CD4-positive, alpha-beta memory T cell (primary cell): ENCODE measurements at regions not wholly inside any gene's neighbourhood (a gene's known extent, or its start where the extent isn't known, plus 50 kb on each side); places are given as distances from the start of the nearest gene placed in this dataset.
A peak's percentile ranks its signal among the peaks of the same experiment; 100 is the strongest.
"Not testable (repeated sequence)": the region's sequence is repeated elsewhere in the genome, so short reads cannot be mapped to it uniquely, and the experiment has no call there.

Experiments
- CTCF ChIA-PET: fragments of 350-600 bp; sonication (Branson Sonifier 250); formaldehyde crosslinking; loops from one replicate; lab custom pipeline; 2021; ENCODE audit warnings: inconsistent platforms; ENCODE audit not compliant: partially characterized antibody; lab: Charles Lee
- POLR2A ChIA-PET: fragments of 350-600 bp; sonication (Branson Sonifier 250); formaldehyde crosslinking; loops from one replicate; lab custom pipeline; 2021; ENCODE audit not compliant: partially characterized antibody; lab: Charles Lee
- DNase-seq, 5 donors: peaks; one replicate each; pipeline versions ENCODE4 v3.0.0 to v3.0.0-alpha.2; 2020 to 2022; ENCODE audit warnings: mixed read lengths in 1 of 5
- H3K27ac ChIP-seq: one replicate; pipeline ENCODE4 v1.7.0; 2013; ENCODE audit warnings: low read depth, low read length
- H3K27me3 ChIP-seq: 2 replicates; pipeline ENCODE4 v1.7.0; 2013; ENCODE audit warnings: mild to moderate bottlenecking, low read length, moderate library complexity; ENCODE audit not compliant: insufficient read depth
- H3K36me3 ChIP-seq: 2 replicates; pipeline ENCODE4 v1.7.0; 2013; ENCODE audit warnings: mild to moderate bottlenecking, low read length, moderate library complexity; ENCODE audit not compliant: insufficient read depth
- H3K4me1 ChIP-seq: 2 replicates; pipeline ENCODE4 v1.7.0; 2013; ENCODE audit warnings: mild to moderate bottlenecking, low read length, moderate library complexity; ENCODE audit not compliant: insufficient read depth
- H3K4me3 ChIP-seq, 2 donors: one replicate each; pipeline ENCODE4 v1.7.0; 2013; ENCODE audit warnings: low read length in 2 of 2, mild to moderate bottlenecking in 1 of 2
- H3K9me3 ChIP-seq, 2 donors: one replicate each; pipeline ENCODE4 v1.7.0; 2013; ENCODE audit warnings: low read length in 2 of 2, control low read depth in 1 of 2; ENCODE audit not compliant: control insufficient read depth in 1 of 2
- H3K27ac Mint-ChIP-seq, 7 donors: one replicate each; pipeline ENCODE4 v1.8.0; 2020 to 2021; ENCODE audit warnings: mixed read lengths in 7 of 7, mild to moderate bottlenecking in 6 of 7, inconsistent platforms in 3 of 7, moderate library complexity in 3 of 7
- H3K27me3 Mint-ChIP-seq, 2 donors: one replicate each; pipeline ENCODE4 v1.8.0; 2020 to 2021; ENCODE audit warnings: mixed read lengths in 2 of 2
- H3K36me3 Mint-ChIP-seq, 2 donors: one replicate each; pipeline ENCODE4 v1.8.0; 2020 to 2021; ENCODE audit warnings: mixed read lengths in 2 of 2, inconsistent platforms in 1 of 2, mild to moderate bottlenecking in 1 of 2
- H3K4me1 Mint-ChIP-seq, 4 donors: one replicate each; pipeline ENCODE4 v1.8.0; 2020 to 2021; ENCODE audit warnings: mixed read lengths in 4 of 4, mild to moderate bottlenecking in 1 of 4
- H3K4me3 Mint-ChIP-seq, 8 donors: one replicate each; pipeline ENCODE4 v1.8.0; 2020 to 2021; ENCODE audit warnings: mixed read lengths in 8 of 8, mild to moderate bottlenecking in 7 of 8, moderate library complexity in 6 of 8, inconsistent platforms in 3 of 8
- H3K9me3 Mint-ChIP-seq, 8 donors: one replicate each; pipeline ENCODE4 v1.8.0; 2020 to 2021; ENCODE audit warnings: mixed read lengths in 8 of 8, mild to moderate bottlenecking in 5 of 8, inconsistent platforms in 3 of 8, moderate library complexity in 1 of 8
- intact Hi-C: fragments of 100-400 bp; cut with micrococcal nuclease; formaldehyde crosslinking; loops from one replicate; pipeline ENCODE4 v1.15.1; 2023

GRCh38 chr22:49347376-49347775 lies 480.3 kb downstream of the BRD1 start:
- Histone ChIP-seq H3K27ac (no peak overlapping the region), H3K36me3 (no peaks in the 10 kb centered on the region), H3K4me3 (no peak overlapping the region), H3K27me3 (no peaks in the 10 kb centered on the region), H3K9me3 (no peaks in the 10 kb centered on the region), H3K4me1 (no peaks in the 10 kb centered on the region)
- ChIA-PET CTCF (no interaction called here), POLR2A (no interaction called here)
- Mint-ChIP-seq H3K36me3 (no peaks in the 10 kb centered on the region), H3K27ac (no peak overlapping the region), H3K4me1 (no peaks in the 10 kb centered on the region), H3K4me3 (no peak overlapping the region), H3K27me3 (peaks cover 4 to 24% of the 10 kb centered on the region in 2 donors), H3K9me3 (no peaks in the 10 kb centered on the region)
- intact Hi-C loops = no loop called here
- no peak for DNase-seq

DNA sequence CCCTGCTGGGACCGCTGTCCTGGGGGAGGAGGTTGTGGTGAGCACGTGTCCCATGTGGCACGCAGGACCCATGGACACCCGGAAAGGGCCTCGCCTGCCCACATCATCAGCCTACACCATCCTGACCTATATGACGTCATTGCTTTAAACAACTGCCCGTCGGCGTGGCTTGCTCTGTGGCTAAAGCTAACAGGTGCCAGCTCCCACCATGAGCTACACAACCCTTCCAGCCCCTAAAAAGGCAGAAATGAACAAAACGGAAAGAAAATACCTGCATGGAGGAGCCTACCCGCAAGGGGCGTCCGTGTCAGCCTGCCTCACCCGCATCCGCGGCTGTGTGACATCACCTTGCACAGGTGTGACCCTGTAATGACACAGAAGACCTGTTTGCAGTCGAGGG lies 481.8 kb downstream of the BRD1 start:
- Mint-ChIP-seq H3K4me1 (no peaks in the 10 kb centered on the region), H3K9me3 (no peaks in the 10 kb centered on the region), H3K27me3 (peaks cover 8 to 30% of the 10 kb centered on the region in 2 donors), H3K27ac (no peak overlapping the region), H3K4me3 (no peak overlapping the region), H3K36me3 (no peaks in the 10 kb centered on the region)
- Histone ChIP-seq H3K27ac (no peak overlapping the region), H3K4me3 (no peak overlapping the region), H3K4me1 (no peaks in the 10 kb centered on the region), H3K27me3 (no peaks in the 10 kb centered on the region), H3K36me3 (no peaks in the 10 kb centered on the region), H3K9me3 (no peaks in the 10 kb centered on the region)
- intact Hi-C loops = no loop called here
- DNase-seq = no peak
- CTCF ChIA-PET = no interaction called here
- POLR2A ChIA-PET = no interaction called here

GRCh38 chr22:49344656-49345055 lies 483.0 kb downstream of the BRD1 start:
- Mint-ChIP-seq H3K4me1 (no peaks in the 10 kb centered on the region), H3K27ac (no peak overlapping the region), H3K27me3 (peaks cover 9 to 27% of the 10 kb centered on the region in 2 donors), H3K9me3 (no peaks in the 10 kb centered on the region), H3K4me3 (no peak overlapping the region), H3K36me3 (no peaks in the 10 kb centered on the region)
- H3K4me3 ChIP-seq = no peak overlapping the region
- H3K4me1 ChIP-seq = no peaks in the 10 kb centered on the region
- H3K27ac ChIP-seq = no peak overlapping the region
- POLR2A ChIA-PET = no interaction called here
- no peaks in the 10 kb centered on the region for H3K9me3 ChIP-seq
- H3K27me3 ChIP-seq = no peaks in the 10 kb centered on the region
- CTCF ChIA-PET = no interaction called here
- no peak for DNase-seq
- intact Hi-C loops = no loop called here
- no peaks in the 10 kb centered on the region for H3K36me3 ChIP-seq

GRCh38 chr22:49344161-49344560 lies 483.5 kb downstream of the BRD1 start:
- ChIA-PET POLR2A (no interaction called here), CTCF (no interaction called here)
- Histone ChIP-seq H3K9me3 (no peaks in the 10 kb centered on the region), H3K27ac (no peak overlapping the region), H3K4me1 (no peaks in the 10 kb centered on the region), H3K27me3 (no peaks in the 10 kb centered on the region), H3K4me3 (no peak overlapping the region), H3K36me3 (no peaks in the 10 kb centered on the region)
- Mint-ChIP-seq H3K36me3 (no peaks in the 10 kb centered on the region), H3K27me3 (peaks cover 9 to 24% of the 10 kb centered on the region in 2 donors), H3K27ac (no peak overlapping the region), H3K4me3 (no peak overlapping the region), H3K9me3 (no peaks in the 10 kb centered on the region), H3K4me1 (no peaks in the 10 kb centered on the region)
- no peak for DNase-seq
- intact Hi-C loops = no loop called here

DNA sequence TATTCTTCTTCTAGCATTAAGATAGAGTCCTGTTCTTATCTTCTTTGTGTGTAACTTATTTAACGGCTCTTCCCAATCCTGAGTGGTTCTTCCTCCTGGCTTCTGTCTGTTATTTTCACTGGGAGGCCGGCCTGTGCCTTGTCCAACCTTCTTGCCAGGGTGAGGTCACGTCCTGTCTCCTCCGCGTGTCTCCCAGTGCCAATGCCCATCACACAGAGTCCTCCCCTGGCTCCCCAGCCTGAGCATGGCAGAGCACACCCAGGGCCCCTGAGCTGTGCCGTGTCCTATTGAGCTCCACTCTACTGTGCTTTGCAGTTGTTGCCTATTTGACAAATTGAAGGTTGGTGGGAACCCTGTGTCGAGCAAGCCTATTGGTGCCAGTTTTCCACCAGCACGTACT lies 487.3 kb downstream of the BRD1 start:
- no peak overlapping the region for H3K27ac ChIP-seq
- no peak overlapping the region for H3K4me3 ChIP-seq
- Mint-ChIP-seq H3K4me1 (no peaks in the 10 kb centered on the region), H3K27me3 (peaks cover 10 to 17% of the 10 kb centered on the region in 2 donors), H3K9me3 (no peaks in the 10 kb centered on the region), H3K4me3 (no peak overlapping the region), H3K27ac (no peak overlapping the region), H3K36me3 (no peaks in the 10 kb centered on the region)
- H3K36me3 ChIP-seq = no peaks in the 10 kb centered on the region
- intact Hi-C loops = no loop called here
- CTCF ChIA-PET = interaction anchor here (0.7 kb wide), 1 partner anchor 16 kb away, joined by 5 read pairs; no protein-coding TSS in a partner anchor
- POLR2A ChIA-PET = no interaction called here
- no peaks in the 10 kb centered on the region for H3K27me3 ChIP-seq
- no peaks in the 10 kb centered on the region for H3K4me1 ChIP-seq
- H3K9me3 ChIP-seq = no peaks in the 10 kb centered on the region
- DNase-seq = no peak

DNA sequence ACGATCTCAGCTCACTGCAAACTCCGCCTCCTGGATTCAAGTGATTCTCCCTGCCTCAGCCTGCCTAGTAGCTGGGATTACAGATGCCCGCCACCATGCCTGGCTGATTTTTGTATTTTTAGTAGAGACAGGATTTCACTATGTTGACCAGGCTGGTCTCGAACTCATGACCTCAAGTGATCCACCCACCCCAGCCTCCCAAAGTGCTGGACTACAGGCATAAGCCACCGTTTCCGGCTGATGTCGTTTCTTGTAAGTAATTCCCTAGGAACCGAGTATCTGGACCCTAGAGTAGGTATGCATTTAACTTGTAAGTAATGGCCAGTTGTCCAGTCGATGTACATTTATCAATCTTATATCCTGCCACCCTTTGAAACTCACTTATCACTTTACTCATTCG lies 491.2 kb downstream of the BRD1 start:
- POLR2A ChIA-PET, H3K36me3 ChIP-seq, H3K27me3 ChIP-seq, H3K4me3 ChIP-seq, H3K4me3 Mint-ChIP-seq, H3K27ac ChIP-seq, H3K9me3 ChIP-seq, intact Hi-C loops, CTCF ChIA-PET, H3K4me1 Mint-ChIP-seq, H3K36me3 Mint-ChIP-seq, H3K9me3 Mint-ChIP-seq, H3K27ac Mint-ChIP-seq, H3K4me1 ChIP-seq: not testable (repeated sequence)
- peaks cover 7 to 16% of the 10 kb centered on the region in 2 donors for H3K27me3 Mint-ChIP-seq
- peak in 1 of 5 donors; percentile 9 for DNase-seq

- no peak for DNase-seq
- H3K4me1 ChIP-seq = no peaks in the 10 kb centered on the region
Measured at GRCh38 chr22:49334976-49335375, 492.7 kb downstream of the BRD1 start.

GRCh38 chr22:49334449-49334789 lies 493.3 kb downstream of the BRD1 start:
- Mint-ChIP-seq H3K4me1 (no peaks in the 10 kb centered on the region), H3K27me3 (peaks cover 1 to 10% of the 10 kb centered on the region in 2 donors), H3K4me3 (no peak overlapping the region), H3K36me3 (no peaks in the 10 kb centered on the region), H3K27ac (no peak overlapping the region), H3K9me3 (no peaks in the 10 kb centered on the region)
- no peaks in the 10 kb centered on the region for H3K4me1 ChIP-seq
- no peak overlapping the region for H3K4me3 ChIP-seq
- H3K27me3 ChIP-seq = no peaks in the 10 kb centered on the region
- POLR2A ChIA-PET = no interaction called here
- no peak overlapping the region for H3K27ac ChIP-seq
- H3K9me3 ChIP-seq = no peaks in the 10 kb centered on the region
- no peaks in the 10 kb centered on the region for H3K36me3 ChIP-seq
- no peak for DNase-seq
- CTCF ChIA-PET = no interaction called here
- intact Hi-C loops = no loop called here

More at GRCh38 chr22:49334976-49335375, 492.7 kb downstream of the BRD1 start:
- Mint-ChIP-seq H3K4me1 (no peaks in the 10 kb centered on the region), H3K27me3 (peaks cover 1 to 10% of the 10 kb centered on the region in 2 donors), H3K36me3 (no peaks in the 10 kb centered on the region), H3K4me3 (no peak overlapping the region), H3K27ac (no peak overlapping the region), H3K9me3 (no peaks in the 10 kb centered on the region)
- no peaks in the 10 kb centered on the region for H3K9me3 ChIP-seq
- H3K27ac ChIP-seq = no peak overlapping the region
- intact Hi-C loops = no loop called here
- H3K36me3 ChIP-seq = no peaks in the 10 kb centered on the region
- ChIA-PET POLR2A (no interaction called here), CTCF (interaction anchor here (1.0 kb wide), 1 partner anchor 30 kb away, joined by 3 read pairs; no protein-coding TSS in a partner anchor)
- H3K27me3 ChIP-seq = no peaks in the 10 kb centered on the region
- no peak overlapping the region for H3K4me3 ChIP-seq
